DND-41 (cell line): ENCODE measurements at regions not wholly inside any gene's neighbourhood (a gene's known extent, or its start where the extent isn't known, plus 50 kb on each side); places are given as distances from the start of the nearest gene placed in this dataset.

Experiments used
- ATAC-seq: fragments of 200-7000 bp; cut with Tn5 transposase; 3 replicates; pipeline ENCODE4 v1.9.1; 2021; ENCODE audit warnings: low read depth; ENCODE audit not compliant: insufficient read depth
- DNase-seq: peaks from one replicate; pipeline ENCODE4 v3.0.0-alpha.2; 2020
- H2AFZ ChIP-seq: 2 replicates; pipeline ENCODE4 v1.6.0; 2012; ENCODE audit warnings: low read depth, low read length
- H3K27ac ChIP-seq: 2 replicates; pipeline ENCODE4 v1.5.1; 2012; ENCODE audit warnings: low read length, inconsistent platforms
- H3K27me3 ChIP-seq: fragments of 200-600 bp; sonication (generic); 2 replicates; pipeline ENCODE4 v1.6.0; 2012; ENCODE audit warnings: low read length, mild to moderate bottlenecking, inconsistent platforms; ENCODE audit not compliant: insufficient read depth, poor library complexity
- H3K36me3 ChIP-seq: 2 replicates; pipeline ENCODE4 v1.5.1; 2012; ENCODE audit warnings: low read length, inconsistent platforms; ENCODE audit not compliant: insufficient read depth
- H3K4me1 ChIP-seq: 2 replicates; pipeline ENCODE4 v1.5.1; 2012; ENCODE audit warnings: mild to moderate bottlenecking, low read length; ENCODE audit not compliant: insufficient read depth
- H3K4me2 ChIP-seq: 2 replicates; pipeline ENCODE4 v1.6.0; 2012; ENCODE audit warnings: mild to moderate bottlenecking, moderate library complexity, low read length, inconsistent platforms; ENCODE audit not compliant: insufficient read depth
- H3K4me3 ChIP-seq, 2 experiments: fragments of 200-600 bp in 1 of 2; shearing (Covaris generic) in 1 of 2; 2 replicates each; pipeline ENCODE4 v1.5.1; 2012 to 2016; ENCODE audit warnings: inconsistent platforms in 2 of 2, low read length in 2 of 2, mild to moderate bottlenecking in 2 of 2, low read depth in 1 of 2, moderate library complexity in 1 of 2
- H3K79me2 ChIP-seq: 2 replicates; pipeline ENCODE4 v1.6.0; 2012; ENCODE audit warnings: low read length, inconsistent platforms; ENCODE audit not compliant: insufficient read depth
- H3K9ac ChIP-seq: 2 replicates; pipeline ENCODE4 v1.6.0; 2012; ENCODE audit warnings: low read depth, mild to moderate bottlenecking, inconsistent platforms, low read length, moderate library complexity
- H3K9me3 ChIP-seq: 2 replicates; pipeline ENCODE4 v1.5.1; 2012; ENCODE audit warnings: low read length, moderate library complexity, mild to moderate bottlenecking, inconsistent platforms; ENCODE audit not compliant: insufficient read depth, severe bottlenecking
- H4K20me1 ChIP-seq: 2 replicates; pipeline ENCODE4 v1.6.0; 2012; ENCODE audit warnings: low read length; ENCODE audit not compliant: insufficient read depth
- CTCF ChIP-seq: IDR thresholded peaks from 2 replicates; pipeline ENCODE4 v1.5.1; 2012; ENCODE audit warnings: borderline replicate concordance, low read length, moderate library complexity, mild to moderate bottlenecking; ENCODE audit not compliant: poor library complexity, severe bottlenecking; ENCODE audit errors: extremely low read depth
- EZH2 ChIP-seq: IDR thresholded peaks from 3 replicates; pipeline ENCODE4 v1.6.1; 2012; ENCODE audit warnings: borderline replicate concordance, low read depth, mild to moderate bottlenecking, moderate library complexity, low read length, inconsistent platforms; ENCODE audit not compliant: severe bottlenecking

- Histone ChIP-seq H3K4me2 (no peak overlapping the region), H4K20me1 (no peaks in the 10 kb centered on the region), H3K9ac (no peak overlapping the region), H3K4me1 (no peaks in the 10 kb centered on the region), H3K79me2 (no peaks in the 10 kb centered on the region), H3K9me3 (no peaks in the 10 kb centered on the region), H3K27ac (no peak overlapping the region), H2AFZ (no peak overlapping the region), H3K4me3 (no peak overlapping the region), H3K36me3 (no peaks in the 10 kb centered on the region), H3K27me3 (no peaks in the 10 kb centered on the region)
- TF ChIP-seq EZH2, result no peak
- TF ChIP-seq CTCF, result no peak
- DNase-seq (no peak), ATAC-seq (no peak)
Observed at GRCh38 chr4:62952366-62952765, 1456.9 kb downstream of the TECRL start.

DNA sequence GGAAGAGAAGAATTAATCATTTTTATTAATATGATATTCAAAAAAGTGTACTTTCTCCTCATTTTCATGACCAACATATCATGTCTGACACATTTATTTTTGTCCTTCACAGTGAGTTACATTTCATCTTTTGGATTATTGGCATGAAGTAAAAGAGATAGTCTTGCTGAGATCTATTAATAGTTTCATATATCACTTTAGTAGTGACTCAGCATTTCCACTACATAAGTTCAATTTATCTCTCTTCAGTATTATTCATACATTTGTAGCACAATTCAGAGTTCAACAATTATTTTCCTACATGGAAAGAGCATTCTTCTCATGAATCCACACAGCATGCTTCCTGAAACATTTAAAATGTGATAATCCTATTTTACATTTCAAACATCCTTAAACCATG, 1461.1 kb downstream of the TECRL start:
- Histone ChIP-seq H4K20me1 (no peaks in the 10 kb centered on the region), H3K79me2 (no peaks in the 10 kb centered on the region), H3K36me3 (no peaks in the 10 kb centered on the region), H3K4me2 (no peak overlapping the region), H3K27ac (no peak overlapping the region), H3K4me1 (no peaks in the 10 kb centered on the region), H3K9ac (no peak overlapping the region), H3K27me3 (no peaks in the 10 kb centered on the region), H2AFZ (no peak overlapping the region), H3K4me3 (no peak overlapping the region), H3K9me3 (no peaks in the 10 kb centered on the region)
- no peak for ATAC-seq
- no peak for DNase-seq
- no peak for TF ChIP-seq CTCF
- no peak for TF ChIP-seq EZH2

DNA sequence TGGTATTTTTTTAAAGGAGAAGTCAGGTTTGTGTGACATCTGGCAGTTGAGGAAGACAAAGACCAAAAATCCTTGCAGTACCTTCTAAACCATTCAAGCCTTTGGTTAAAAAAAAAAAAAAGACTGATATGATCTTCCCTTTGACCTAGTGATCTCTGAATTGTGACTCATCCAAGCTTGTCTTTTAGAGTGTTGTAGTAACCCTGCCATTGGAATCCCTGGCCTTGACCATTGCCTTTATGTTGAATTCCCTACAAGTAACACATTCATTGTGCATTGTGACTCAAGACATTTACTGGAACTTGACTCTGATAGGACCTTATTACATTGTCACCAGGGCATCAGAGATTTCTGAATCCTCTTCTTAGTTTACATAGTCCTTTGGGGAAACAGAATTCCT, 1469.0 kb downstream of the TECRL start:
- ATAC-seq (no peak), DNase-seq (no peak)
- Histone ChIP-seq H3K9me3 (no peaks in the 10 kb centered on the region), H3K36me3 (no peaks in the 10 kb centered on the region), H2AFZ (no peak overlapping the region), H3K79me2 (no peaks in the 10 kb centered on the region), H3K9ac (no peak overlapping the region), H3K27me3 (no peaks in the 10 kb centered on the region), H4K20me1 (no peaks in the 10 kb centered on the region), H3K4me1 (no peaks in the 10 kb centered on the region), H3K4me3 (no peak overlapping the region), H3K4me2 (no peak overlapping the region), H3K27ac (no peak overlapping the region)
- TF ChIP-seq CTCF, result no peak
- TF ChIP-seq EZH2, result no peak

DNA sequence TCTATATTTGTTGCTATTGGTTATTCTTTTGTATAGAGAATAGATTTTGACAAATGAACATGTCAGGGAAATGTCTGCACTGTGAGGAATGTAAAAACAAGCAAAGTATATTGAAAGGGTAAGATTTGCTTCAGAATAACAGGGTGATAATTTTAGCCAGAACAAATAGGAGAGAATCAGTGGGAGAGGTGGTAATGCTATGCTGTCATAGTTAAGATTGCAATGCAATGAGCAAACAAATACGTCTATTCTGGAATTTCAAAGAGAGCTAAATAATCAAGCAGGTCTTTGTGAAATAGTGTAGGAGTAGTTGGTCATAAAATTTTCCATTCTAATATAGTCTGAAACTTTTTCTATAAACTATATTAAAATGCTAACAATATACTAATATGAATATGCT, 1478.4 kb downstream of the TECRL start:
- H3K36me3 ChIP-seq, result no peaks in the 10 kb centered on the region
- no peaks in the 10 kb centered on the region for H3K27me3 ChIP-seq
- DNase-seq, result no peak
- H3K27ac ChIP-seq, result no peak overlapping the region
- no peak for ATAC-seq
- no peak overlapping the region for H3K4me2 ChIP-seq
- H3K9ac ChIP-seq, result no peak overlapping the region
- no peak overlapping the region for H2AFZ ChIP-seq
- H3K9me3 ChIP-seq, result no peaks in the 10 kb centered on the region
- no peak overlapping the region for H3K4me3 ChIP-seq
- no peaks in the 10 kb centered on the region for H3K79me2 ChIP-seq
- no peaks in the 10 kb centered on the region for H3K4me1 ChIP-seq
- TF ChIP-seq CTCF, result no peak
- TF ChIP-seq EZH2, result no peak
- no peaks in the 10 kb centered on the region for H4K20me1 ChIP-seq
